GM19240 (cell line): ENCODE measurements at regions not wholly inside any gene's neighbourhood (a gene's known extent, or its start where the extent isn't known, plus 50 kb on each side); places are given as distances from the start of the nearest gene placed in this dataset.

Experiments
- DNase-seq: peaks from one replicate; pipeline ENCODE4 v3.0.0; 2011; ENCODE audit warnings: low spot score; ENCODE audit not compliant: insufficient read length

DNA sequence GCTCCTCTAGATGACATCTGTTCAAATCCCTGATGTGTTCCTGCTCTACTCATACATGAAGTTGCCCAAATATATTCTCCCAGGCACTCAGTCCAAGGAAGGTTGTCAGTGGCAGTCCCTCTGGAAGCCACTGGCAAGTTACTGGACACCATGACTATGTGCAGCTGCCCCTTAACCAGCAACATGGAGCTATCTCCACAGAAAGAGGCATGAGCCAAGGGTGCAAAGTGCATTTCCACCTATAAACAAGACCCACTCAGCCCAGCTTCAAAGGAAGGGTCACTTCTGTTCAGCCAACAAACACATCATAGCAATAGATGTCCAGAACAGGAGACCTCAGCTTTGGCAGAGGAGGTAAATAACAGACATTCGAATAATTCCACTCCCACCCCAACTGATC lies 217.6 kb upstream of the PMEPA1 start:
- DNase-seq, result no peak

DNA sequence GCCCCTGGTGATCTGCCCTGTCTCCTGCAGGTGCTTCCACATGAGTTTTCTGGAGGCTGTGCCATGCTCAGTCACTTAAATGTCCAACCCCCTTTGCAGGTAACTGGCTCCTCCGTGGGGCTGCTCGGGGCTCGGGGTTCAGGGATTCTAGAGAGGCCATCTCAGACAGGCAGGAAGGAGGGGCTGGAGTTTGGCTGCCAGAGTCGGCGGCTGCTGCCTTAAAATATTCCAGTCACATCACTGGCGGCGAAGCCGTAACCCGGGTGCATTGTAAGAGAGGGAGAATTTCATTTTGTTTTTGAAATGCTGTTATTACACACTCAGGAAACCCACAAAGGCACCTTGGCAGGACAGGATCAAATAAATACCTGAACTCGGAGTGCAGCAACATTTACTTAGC lies 212.9 kb upstream of the PMEPA1 start:
- DNase-seq, result no peak

DNA sequence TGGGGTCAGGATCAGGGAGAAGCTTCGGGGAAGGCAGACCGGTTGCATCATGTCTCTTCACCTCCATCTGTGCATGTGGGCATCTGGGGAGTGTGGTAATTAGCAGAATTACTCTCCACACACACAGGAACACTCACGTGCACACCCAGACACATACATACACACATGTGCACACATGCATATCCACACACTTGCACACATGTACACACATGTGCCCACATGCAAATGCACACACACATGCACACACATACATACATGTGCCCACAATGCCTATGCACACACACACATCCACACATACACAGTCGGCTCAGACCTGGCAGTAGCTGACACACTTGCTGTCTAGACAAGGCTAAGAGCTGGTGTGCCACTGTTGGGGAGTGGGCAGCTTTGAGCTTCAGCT lies 212.3 kb upstream of the PMEPA1 start:
- DNase-seq, result no peak

DNA sequence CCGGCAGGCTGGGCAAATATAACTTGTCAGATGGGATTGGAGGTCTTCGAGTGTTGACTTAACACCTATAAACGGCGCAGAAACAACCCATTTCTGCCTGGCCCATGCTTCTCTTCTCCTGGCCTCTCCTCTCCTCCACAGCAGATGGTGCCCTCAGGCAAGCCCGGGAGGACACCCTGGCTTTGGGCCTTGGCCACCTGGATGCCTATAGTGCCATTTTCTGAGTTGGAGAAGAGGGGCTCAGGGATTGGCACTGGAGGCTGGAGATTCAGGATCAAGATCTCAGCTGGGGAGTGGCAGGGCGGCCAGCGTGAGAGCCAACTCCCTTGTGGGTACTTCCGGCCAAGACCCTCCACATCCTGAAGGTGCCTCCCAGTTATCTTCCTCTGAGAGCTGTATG lies 211.9 kb upstream of the PMEPA1 start:
- no peak for DNase-seq

DNA sequence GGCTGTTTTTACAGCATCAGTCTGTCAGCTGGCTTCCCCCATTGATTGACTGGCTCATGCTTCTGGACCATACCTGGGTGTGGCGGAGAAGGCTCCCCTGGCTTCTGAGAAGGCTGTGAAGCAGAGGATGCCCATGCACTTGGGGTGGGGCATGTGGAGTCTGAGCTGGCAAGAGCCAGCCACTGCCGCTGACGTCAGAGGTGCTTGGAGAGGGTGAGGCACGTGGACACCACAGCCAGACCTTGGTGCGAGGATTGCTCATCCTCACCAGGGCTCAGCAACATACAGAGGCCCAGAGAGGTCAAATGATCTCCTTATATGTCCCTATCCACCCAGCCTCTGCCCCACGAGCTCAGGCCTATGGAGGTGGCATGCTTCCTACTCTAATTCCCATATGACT lies 211.2 kb upstream of the PMEPA1 start:
- DNase-seq, result no peak

DNA sequence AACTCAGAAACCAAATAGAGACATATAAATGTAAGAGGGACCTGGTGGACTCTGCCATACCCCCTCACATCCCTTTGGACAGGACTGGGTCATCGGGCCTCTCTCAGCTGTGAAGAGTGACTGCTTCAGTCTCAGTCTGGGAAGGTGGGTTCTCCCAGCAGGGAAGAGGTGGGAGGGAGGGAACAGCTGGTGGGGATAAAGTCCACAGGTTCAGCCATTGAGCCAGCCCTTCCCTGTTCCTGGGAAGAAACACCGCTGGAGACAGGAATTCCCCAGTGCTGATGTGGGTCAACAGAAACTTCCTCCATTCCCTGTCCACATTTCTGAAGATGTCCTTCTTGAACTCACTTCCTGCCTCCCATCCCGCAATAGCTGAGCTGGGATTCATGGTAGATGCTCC lies 209.2 kb upstream of the PMEPA1 start:
- DNase-seq, result no peak

DNA sequence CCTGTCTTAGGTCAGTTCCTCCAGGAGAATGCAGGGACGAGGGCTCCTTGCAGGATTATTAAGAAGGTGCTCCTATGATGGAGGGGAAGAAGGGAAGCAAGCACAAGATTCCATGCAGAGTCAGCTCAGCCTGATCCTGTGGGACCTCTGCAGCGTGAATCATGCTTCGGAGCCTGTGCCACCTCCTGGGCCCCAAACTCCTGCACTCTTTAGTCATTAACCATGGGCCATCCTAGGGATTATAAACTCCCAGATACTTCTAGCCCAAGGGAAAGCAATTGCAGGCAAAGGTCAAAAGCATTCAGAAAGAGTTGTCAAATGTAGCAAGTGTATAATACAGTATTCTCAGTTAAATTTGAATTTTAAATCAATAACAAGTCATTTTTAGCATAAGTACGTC lies 208.7 kb upstream of the PMEPA1 start:
- no peak for DNase-seq

DNA sequence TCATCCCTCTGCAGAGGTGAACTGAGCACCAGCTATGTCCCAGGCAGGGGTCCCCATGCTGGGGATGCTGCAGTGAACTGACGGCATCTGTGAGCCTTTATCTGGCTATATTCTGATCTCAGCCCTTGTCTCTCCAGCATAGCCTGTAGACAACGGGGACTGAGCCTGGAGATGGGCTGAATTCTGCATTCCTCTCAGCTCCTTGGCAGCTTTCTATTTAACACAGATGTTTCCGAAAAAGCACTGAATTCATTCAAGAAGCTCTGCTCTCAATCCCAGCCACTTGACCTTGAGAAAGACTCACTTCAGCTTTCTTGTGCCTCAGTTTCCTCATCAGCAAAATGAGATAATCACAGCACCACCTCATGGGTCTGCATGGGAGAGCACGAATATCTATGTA lies 204.4 kb upstream of the PMEPA1 start:
- no peak for DNase-seq

DNA sequence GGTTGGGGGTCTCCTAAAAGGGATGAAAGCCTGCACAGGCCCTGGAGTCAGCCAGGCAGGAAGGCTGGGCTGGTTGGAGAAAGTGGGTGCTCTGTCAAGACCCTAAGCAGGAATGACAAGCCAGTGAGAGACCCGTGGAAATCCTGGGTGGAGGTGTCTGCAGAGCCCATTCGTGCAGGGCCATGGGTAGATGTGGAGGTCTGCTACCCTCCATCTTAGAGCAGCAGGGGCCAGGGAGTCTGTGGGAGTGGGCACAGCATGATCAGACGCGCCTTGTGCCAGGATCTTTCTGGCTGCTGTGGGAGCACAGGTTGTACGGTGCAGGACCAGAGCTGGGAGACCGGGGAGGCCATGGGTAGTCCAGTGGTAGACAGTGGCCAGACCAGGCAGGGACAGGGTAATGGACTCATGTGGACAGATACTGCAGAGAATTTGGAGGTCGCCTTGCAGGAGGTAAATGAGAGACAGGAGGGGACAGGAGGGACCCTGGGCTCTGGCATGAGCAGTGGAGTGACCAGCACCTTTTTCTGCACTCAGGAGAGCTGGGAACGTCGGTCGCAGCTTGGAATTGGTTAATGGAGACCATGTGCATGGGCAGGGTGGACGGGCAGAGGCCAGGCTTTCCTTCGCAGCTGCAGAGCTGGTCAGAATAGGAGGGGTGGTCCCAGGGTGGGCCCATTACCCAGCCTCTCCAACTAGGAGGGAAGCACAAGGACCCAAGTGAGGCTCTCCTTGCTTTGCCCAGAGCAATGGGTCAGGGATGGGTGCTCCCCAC lies 203.5 kb upstream of the PMEPA1 start:
- DNase-seq, result no peak

DNA sequence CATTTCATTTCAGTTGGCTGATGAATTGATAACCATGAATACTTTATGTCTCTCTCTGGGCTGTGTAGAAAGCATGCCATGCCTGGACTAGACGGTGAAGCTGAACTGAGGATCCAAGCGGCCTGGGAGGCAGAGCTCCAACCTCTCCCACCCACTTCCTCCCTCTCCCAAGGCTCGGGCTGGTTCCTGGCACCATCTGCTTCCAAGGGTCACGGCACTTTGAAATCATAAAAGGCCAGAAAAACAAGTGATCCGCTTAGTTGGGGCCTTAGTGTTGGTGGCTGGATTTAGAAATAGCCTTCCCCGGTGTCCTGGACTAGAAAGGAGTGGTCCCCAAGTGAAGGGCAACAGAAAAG lies 202.4 kb upstream of the PMEPA1 start:
- no peak for DNase-seq

DNA sequence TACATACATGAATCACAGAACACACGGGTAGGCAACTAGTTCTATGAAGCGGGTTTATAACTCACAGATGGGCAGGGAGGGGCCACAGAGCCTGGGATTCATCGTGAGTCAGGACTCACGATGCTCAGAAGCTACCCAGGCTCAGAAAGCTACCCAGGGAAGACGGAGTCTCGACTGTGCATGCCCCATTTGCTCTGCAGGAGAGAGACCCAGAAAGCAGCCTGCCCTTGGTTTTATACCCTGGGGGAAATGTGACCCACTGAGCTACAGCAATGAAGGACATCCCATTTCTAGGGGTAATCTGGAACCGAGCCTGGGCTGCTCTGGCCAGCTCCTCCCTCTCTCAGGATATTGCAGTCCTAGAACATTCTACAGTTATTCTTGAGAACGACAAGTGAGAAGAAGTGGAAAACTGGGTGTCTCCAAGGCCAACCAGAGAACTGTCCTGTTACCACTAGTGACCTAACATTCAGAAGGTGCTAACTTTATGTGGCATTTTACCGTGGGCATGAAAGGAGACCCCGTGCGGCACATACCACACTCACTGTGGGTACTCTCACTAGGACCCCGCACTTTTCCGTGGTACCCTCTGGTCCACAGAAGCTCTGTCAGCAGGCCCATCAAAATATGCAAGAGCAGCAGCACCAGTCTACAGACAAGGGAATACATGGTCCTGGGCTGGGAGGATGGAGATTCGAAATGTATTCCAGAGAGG lies 201.9 kb upstream of the PMEPA1 start:
- DNase-seq, result no peak

DNA sequence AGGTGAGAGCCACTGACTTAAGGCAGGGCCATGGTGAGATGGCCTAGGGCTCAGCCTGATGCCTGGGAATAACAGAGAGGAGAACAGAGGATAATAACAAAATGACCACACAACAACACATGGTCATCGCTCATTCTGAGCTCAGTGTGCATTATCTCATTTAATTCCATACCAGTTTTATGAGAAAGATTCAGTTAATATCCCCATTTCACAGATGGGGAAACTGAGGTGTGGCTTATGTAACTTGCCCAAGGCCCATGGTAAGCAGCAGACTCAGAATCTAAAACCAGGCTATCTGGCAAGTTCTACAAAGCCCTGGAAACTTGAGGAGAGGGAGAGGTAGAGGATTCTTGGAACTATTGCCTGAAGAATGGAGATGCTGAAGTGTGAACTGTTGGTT lies 200.9 kb upstream of the PMEPA1 start:
- no peak for DNase-seq

DNA sequence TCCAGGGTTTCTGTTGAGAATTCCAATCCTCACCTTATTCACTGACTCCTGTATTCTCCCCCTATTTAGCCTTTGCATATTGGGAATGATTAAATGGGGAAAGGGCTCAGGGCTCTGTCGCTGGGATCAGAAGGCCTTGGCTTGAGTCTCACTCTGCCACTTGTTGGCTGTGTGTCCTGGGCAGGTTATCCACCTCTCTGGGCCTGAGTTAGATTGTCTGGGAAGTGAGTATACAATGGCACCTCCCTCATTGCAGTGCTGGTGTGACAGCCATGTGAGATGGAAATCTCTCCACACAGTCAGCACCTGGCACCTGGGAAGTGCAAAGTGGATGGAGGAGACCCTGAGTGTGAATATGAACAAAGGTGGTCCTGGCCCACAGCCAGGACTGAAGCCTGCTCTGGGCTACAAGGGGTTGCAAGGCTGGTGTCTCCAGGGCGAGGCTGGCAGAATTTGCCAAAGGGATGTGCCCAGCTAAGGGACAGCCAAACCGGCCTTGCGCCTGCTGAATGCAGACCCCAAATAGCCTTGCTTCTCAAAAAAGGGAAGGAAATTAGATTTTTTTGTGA lies 200.0 kb upstream of the PMEPA1 start:
- DNase-seq, result no peak

DNA sequence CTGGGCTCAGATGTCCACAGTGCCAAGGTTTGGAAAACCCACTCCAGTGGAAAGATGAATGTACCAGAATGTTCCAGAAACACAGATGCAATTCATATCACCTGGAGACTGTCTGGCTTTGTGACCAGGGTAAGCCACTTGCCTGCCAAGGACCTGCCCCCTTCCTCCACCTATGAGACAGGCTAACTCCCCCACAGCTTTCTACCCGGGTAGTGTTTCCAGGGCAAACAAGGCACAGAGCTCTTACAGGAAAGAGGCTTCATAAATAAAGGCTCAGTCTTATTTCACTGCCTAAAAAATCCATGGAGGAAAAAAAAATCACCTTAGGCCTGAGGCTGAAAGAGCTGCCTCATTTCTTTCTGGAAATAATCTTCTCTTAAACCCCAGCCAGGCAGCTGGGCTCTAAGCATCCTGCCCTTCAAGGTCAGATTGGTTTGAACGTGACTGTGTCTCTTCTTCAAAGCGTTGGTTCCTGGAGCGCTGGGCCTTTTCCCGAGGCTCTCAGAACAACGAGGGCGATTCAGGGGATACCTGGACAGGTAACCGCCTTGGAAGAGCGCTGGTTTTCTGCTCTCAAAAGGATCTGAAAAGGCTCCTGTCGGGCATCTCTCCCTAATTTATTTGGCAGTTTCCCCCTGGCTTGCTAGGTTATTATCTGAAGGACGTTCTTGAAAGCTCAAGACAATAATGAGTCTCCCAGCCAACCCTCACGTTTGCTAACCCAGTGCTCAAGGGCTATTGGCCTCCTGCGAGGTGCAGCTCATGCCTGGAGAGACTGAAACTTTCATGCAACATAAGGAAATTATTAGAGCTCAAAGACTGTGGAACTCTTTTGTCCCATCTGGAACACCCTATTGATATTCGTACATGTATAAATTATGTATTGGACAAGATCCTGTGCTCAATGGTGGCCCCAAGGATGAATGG lies 199.2 kb upstream of the PMEPA1 start:
- no peak for DNase-seq

DNA sequence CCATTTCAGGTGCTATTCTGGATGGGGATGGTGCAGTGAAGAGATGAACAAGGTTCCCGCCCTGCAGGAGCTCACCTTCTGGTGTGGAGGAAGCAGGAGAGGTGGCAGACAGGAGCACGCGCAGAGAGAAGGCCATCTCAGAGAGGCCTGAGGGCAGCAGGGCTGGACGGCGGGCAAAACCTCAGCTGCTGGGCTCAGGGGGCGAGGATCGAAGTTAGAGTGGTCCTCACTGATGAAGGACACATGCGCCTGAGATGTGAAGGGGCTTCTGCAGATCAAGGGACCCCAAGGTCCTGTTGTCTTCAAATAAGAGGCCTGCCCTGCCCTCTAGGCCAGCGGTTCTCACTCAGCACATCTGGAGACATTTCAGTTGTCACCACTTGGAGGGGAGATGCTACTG lies 198.4 kb upstream of the PMEPA1 start:
- no peak for DNase-seq

DNA sequence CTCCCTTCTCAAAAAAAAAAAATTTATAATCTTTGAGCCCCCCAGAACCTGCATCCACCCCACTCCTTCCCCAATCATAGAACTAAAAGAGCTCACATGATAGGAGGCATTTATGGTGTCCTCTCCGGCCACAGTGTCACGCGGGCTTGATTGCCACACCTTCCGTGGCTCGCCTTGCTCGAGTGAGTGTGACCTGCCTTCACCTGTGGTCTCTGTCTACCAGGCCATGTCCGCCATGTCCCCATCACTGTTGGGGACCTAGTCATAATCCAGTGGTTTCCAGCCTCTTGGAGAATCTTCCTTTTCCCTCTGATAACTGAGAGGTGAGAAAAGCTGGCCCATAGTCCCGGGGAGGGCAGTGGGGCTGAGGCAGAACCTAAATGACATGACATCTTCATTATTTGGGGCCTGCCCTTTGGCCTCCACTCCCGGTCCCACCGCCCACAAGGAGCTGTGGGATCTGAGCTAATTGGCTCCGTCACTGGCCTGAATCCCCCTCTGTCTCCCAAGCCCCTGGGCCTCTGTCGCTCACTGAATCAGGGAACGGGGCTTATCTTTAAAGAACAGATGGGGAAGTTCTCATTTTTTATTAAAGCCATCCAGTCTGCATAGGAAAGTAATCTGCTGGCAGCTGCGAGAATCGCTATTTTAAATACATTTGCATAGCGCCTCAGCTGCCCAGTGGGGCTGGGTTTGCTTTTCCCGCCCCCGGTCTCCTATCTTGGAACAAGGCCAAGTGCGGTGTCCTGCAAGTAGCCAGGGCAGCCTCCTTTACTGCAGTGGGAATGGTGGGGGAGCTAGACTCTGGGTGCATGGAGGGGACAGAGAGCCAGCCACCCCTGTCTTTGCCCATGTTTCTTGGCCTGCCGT lies 197.6 kb upstream of the PMEPA1 start:
- DNase-seq, result no peak

DNA sequence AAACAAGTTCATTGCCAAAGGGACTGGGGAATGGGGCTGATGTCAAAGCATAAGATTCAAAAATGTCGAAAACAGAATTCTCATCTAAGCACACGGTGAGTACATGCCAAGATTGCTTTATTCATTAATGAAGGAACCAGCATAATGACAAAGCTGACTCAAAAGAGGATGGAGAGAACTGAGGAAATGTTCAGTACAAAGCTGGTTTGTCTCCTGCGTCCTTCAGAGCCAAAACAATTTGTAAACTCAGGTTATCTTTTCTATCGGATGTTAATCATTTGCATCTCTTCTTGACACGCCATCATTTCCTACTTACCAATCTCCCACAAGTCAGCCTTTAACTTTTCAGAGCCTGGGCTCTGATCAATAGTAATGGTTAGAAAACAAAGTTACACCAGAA lies 195.6 kb upstream of the PMEPA1 start:
- no peak for DNase-seq

DNA sequence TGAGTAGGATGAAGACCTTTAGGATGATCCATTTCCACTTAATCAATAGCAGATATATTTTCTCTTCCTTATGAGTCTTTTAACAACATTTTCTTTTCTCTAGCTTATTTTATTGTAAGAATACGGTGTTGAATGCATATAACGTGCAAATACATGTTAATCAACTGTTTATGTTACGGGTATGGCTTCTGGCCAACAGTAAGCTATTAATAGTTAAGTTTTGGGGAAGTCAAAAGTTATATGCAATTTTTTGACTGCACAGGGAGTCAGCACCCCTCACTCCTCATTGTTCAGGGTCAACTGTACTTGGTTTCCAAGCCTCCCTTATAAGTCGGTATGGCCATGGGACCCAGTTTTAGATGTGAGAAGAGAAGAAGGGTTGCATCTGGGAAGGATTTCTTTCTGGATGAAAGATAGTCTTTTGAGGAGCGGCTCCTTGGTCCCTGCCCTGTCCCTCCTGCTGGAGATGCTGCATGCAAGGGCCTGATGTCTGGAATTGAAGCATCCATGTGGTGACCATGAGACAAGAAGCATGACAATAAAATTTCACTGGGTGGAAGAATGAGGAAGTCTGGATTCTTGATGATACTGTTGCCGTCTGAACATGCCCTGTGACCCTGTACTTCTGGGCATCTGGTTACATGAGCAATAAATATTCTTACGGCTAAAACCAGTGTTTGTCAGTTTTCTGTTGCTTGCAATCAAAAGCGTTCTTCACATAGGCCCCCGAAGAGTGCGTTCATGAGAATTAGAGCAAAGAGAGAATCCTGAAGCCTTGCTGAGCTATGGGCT lies 194.7 kb upstream of the PMEPA1 start:
- DNase-seq, result no peak

DNA sequence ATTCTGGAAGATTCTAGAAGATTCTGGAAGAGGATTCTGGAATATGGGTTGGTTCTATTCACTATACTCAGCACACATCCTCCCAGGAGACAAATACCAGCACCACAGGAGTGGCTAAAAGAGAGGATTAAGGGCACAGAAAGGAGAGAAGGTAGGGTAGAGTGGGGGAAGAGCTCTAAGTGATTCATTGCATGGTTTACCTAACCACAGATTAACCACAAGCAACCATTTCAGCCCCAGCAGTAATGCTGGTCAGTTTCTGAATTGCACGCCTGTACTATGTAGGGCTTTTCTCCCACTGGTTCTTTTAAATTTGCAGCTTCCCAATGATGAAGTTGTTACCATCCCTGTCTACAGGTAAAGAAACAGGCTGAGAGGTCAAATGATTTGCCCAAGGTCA lies 192.7 kb upstream of the PMEPA1 start:
- peak; percentile 23 for DNase-seq

DNA sequence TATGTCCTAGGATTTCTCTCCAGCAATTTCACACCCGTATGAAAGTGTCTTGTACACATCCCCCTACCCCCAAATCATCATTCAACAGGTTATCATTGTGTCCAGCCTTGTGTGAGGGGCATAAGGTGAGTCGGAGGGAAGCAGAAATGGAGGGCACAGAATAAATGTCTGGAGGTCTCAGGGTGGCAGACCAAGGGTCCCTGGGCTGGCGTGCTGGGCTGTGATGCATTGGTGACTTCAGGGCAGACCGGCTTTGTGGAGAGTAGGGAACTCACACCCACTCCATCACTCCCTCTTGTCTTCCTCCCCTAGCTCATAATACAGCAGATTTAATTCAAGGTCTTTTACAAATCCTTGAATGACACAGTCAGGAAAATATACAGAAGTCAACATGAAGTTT lies 191.7 kb upstream of the PMEPA1 start:
- no peak for DNase-seq
